ENCODE measurements at regions not wholly inside any gene's neighbourhood (a gene's known extent, or its start where the extent isn't known, plus 50 kb on each side); places are given as distances from the start of the nearest gene placed in this dataset.

GRCh38 chr16:51470492-51470891 is 319.4 kb upstream of the SALL1 start:
- no peak for TF ChIP-seq CTCF (IDR thresholded peaks at IDR 0.05; ENCODE audit: low read depth, low read length, missing control alignments)
- no peak for DNase-seq (ENCODE audit: low read depth)
- in situ Hi-C loops (cut with HindIII; ENCODE audit: low sequenced_read_pairs): no loop called here

GRCh38 chr16:51464996-51465395 is 313.9 kb upstream of the SALL1 start:
- no peak overlapping the region for H3K4me3 ChIP-seq (ENCODE audit: low read depth, low read length)
- DNase-seq (ENCODE audit: low read depth): no peak
- no peak for TF ChIP-seq CTCF (IDR thresholded peaks at IDR 0.05; ENCODE audit: low read depth, low read length, missing control alignments)
- in situ Hi-C loops (cut with HindIII; ENCODE audit: low sequenced_read_pairs): no loop called here

More at GRCh38 chr16:51470492-51470891, 319.4 kb upstream of the SALL1 start:
- no peak overlapping the region for H3K4me3 ChIP-seq (ENCODE audit: low read depth, low read length)

- no peak for TF ChIP-seq CTCF (IDR thresholded peaks at IDR 0.05; ENCODE audit: low read depth, low read length, missing control alignments)
- no peak overlapping the region for H3K4me3 ChIP-seq (ENCODE audit: low read depth, low read length)
- in situ Hi-C loops (cut with HindIII; ENCODE audit: low sequenced_read_pairs): no loop called here
- DNase-seq (ENCODE audit: low read depth): no peak
Observed at GRCh38 chr16:51461255-51461654, 310.2 kb upstream of the SALL1 start.

- no peak for DNase-seq (ENCODE audit: low read depth)
- no peak overlapping the region for H3K4me3 ChIP-seq (ENCODE audit: low read depth, low read length)
- in situ Hi-C loops (cut with HindIII; ENCODE audit: low sequenced_read_pairs): no loop called here
- no peak for TF ChIP-seq CTCF (IDR thresholded peaks at IDR 0.05; ENCODE audit: low read depth, low read length, missing control alignments)
Observed at GRCh38 chr16:51458356-51459140, 307.5 kb upstream of the SALL1 start.

GRCh38 chr16:51457775-51458174 is 306.7 kb upstream of the SALL1 start:
- DNase-seq (ENCODE audit: low read depth): no peak
- no peak for TF ChIP-seq CTCF (IDR thresholded peaks at IDR 0.05; ENCODE audit: low read depth, low read length, missing control alignments)
- in situ Hi-C loops (cut with HindIII; ENCODE audit: low sequenced_read_pairs): no loop called here
- no peak overlapping the region for H3K4me3 ChIP-seq (ENCODE audit: low read depth, low read length)

GRCh38 chr16:51455398-51455797 is 304.3 kb upstream of the SALL1 start:
- H3K4me3 ChIP-seq (ENCODE audit: low read depth, low read length): no peak overlapping the region
- in situ Hi-C loops (cut with HindIII; ENCODE audit: low sequenced_read_pairs): no loop called here
- TF ChIP-seq CTCF (IDR thresholded peaks at IDR 0.05; ENCODE audit: low read depth, low read length, missing control alignments): no peak
- no peak for DNase-seq (ENCODE audit: low read depth)

Data from astrocyte of the cerebellum (primary cell).